ENCODE measurements at regions not wholly inside any gene's neighbourhood (a gene's known extent, or its start where the extent isn't known, plus 50 kb on each side); places are given as distances from the start of the nearest gene placed in this dataset.

GRCh38 chr6:106750946-106751345 lies 121.6 kb downstream of the QRSL1 start:
- TF ChIP-seq CTCF (IDR thresholded peaks at IDR 0.05): no peak
- no peak for TF ChIP-seq POLR2A (IDR thresholded peaks at IDR 0.05)

Data from thyroid gland (tissue), 4 donors.